GM12878 (cell line): ENCODE measurements at regions not wholly inside any gene's neighbourhood (a gene's known extent, or its start where the extent isn't known, plus 50 kb on each side); places are given as distances from the start of the nearest gene placed in this dataset.

Experiments used
- ATAC-seq: fragments of 200-7000 bp; cut with Tn5 transposase; 3 replicates; pipeline ENCODE4 v1.9.1; 2020; ENCODE audit warnings: mild to moderate bottlenecking, moderate library complexity
- BruUV-seq: library from RNA; stranded (reverse); fragments of 400-500 nt; replicated peaks from 2 replicates; lab custom pipeline; 2021; lab: Mats Ljungman, UMichigan
- CTCF ChIA-PET: fragments of 300-600 bp; sonication (Branson Sonifier 250); formaldehyde crosslinking; extraction: SDS; loops from one replicate; lab custom pipeline; 2021; ENCODE audit warnings: inconsistent platforms; lab: Yijun Ruan, JAX
- POLR2A ChIA-PET: fragments of 350-600 bp; formaldehyde crosslinking; extraction: SDS; loops from one replicate; lab custom pipeline; 2021; ENCODE audit warnings: inconsistent platforms; lab: Charles Lee
- RAD21 ChIA-PET: fragments of 300-600 bp; sonication (Branson Sonifier 250); formaldehyde crosslinking; loops from one replicate; lab custom pipeline; 2023; ENCODE audit warnings: antibody characterized with exemption; ENCODE audit not compliant: unreplicated experiment; lab: Charles Lee
- SMC1A ChIA-PET: fragments of 300-600 bp; sonication (Branson Sonifier 250); formaldehyde crosslinking; loops from one replicate; lab custom pipeline; 2023; ENCODE audit not compliant: unreplicated experiment, uncharacterized antibody; lab: Charles Lee
- DNase-seq: peaks from one replicate; pipeline ENCODE4 v3.0.0-alpha.2; 2011; ENCODE audit warnings: low read depth, low spot score
- FAIRE-seq: peaks from 3 replicates; lab custom pipeline; 2011; peaks lifted over from hg19 to GRCh38; lab: Jason Lieb, UNC
- H2AFZ ChIP-seq: 2 replicates; pipeline ENCODE4 v1.6.0; 2011; ENCODE audit warnings: low read depth, low read length, control low read depth; ENCODE audit not compliant: control insufficient read depth
- H3K27ac ChIP-seq: 2 replicates; pipeline ENCODE4 v1.5.1; 2011; ENCODE audit warnings: control low read depth; ENCODE audit not compliant: control insufficient read depth, insufficient read depth
- H3K27me3 ChIP-seq, 2 experiments: replicated peaks in 1 of 2; 2 replicates each; pipeline versions ENCODE4 v1.6.0 to v1.6.1; 2011; ENCODE audit warnings: low read length in 1 of 2; ENCODE audit not compliant: control insufficient read depth in 2 of 2, insufficient read depth in 2 of 2
- H3K36me3 ChIP-seq, 2 experiments: 2 replicates each; pipeline ENCODE4 v1.5.1; 2011; ENCODE audit warnings: low read length in 1 of 2; ENCODE audit not compliant: control insufficient read depth in 2 of 2, insufficient read depth in 2 of 2
- H3K4me1 ChIP-seq: 2 replicates; pipeline ENCODE4 v1.6.1; 2011; ENCODE audit warnings: mild to moderate bottlenecking, low read length, moderate library complexity, mixed read lengths; ENCODE audit not compliant: control insufficient read depth, insufficient read depth
- H3K4me2 ChIP-seq: 2 replicates; pipeline ENCODE4 v1.6.0; 2011; ENCODE audit warnings: control low read depth; ENCODE audit not compliant: control insufficient read depth, insufficient read depth
- H3K4me3 ChIP-seq: fragments of 200-600 bp; sonication (generic); 2 replicates; pipeline ENCODE4 v1.5.1; 2016
- H3K79me2 ChIP-seq: 2 replicates; pipeline ENCODE4 v1.6.0; 2011; ENCODE audit warnings: low read length; ENCODE audit not compliant: control insufficient read depth, insufficient read depth
- H3K9ac ChIP-seq: 2 replicates; pipeline ENCODE4 v1.8.0; 2011; ENCODE audit warnings: low read length, control low read depth, mixed read lengths; ENCODE audit not compliant: control insufficient read depth, insufficient read depth
- H3K9me3 ChIP-seq: replicated peaks from 3 replicates; pipeline ENCODE4 v1.5.1; 2011; ENCODE audit warnings: mild to moderate bottlenecking, low read length; ENCODE audit not compliant: control insufficient read depth, insufficient read depth
- H4K20me1 ChIP-seq: 2 replicates; pipeline ENCODE4 v1.6.0; 2011; ENCODE audit not compliant: control insufficient read depth, insufficient read depth
- CHD2 ChIP-seq: IDR thresholded peaks from 2 replicates; pipeline ENCODE4 v1.6.1; 2011; ENCODE audit warnings: low read depth, low read length, improper control_type of control experiment, borderline replicate concordance
- CREM ChIP-seq: IDR thresholded peaks from 2 replicates; pipeline ENCODE4 v1.6.1; 2014; ENCODE audit warnings: antibody characterized with exemption, low read depth
- LARP7 ChIP-seq: fragments of 450-650 bp; IDR thresholded peaks from 2 replicates; pipeline ENCODE4 v1.6.1; 2017; ENCODE audit warnings: mild to moderate bottlenecking
- MTA2 ChIP-seq: fragments of 450-650 bp; IDR thresholded peaks from 2 replicates; pipeline ENCODE4 v1.6.1; 2016; ENCODE audit warnings: low read depth, mild to moderate bottlenecking, moderate library complexity
- NBN ChIP-seq: fragments of 450-650 bp; IDR thresholded peaks from 2 replicates; pipeline ENCODE4 v1.6.1; 2016
- PML ChIP-seq: IDR thresholded peaks from 2 replicates; pipeline ENCODE4 v1.6.1; 2012; ENCODE audit warnings: low read length, inconsistent platforms
- RCOR1 ChIP-seq: conservative IDR thresholded peaks from 2 replicates; pipeline ENCODE4 v1.6.1; 2012; ENCODE audit warnings: low read depth, low read length, improper control_type of control experiment
- ZZZ3 ChIP-seq: IDR thresholded peaks from 2 replicates; pipeline ENCODE4 v1.6.1; 2011; ENCODE audit warnings: low read depth; ENCODE audit not compliant: control insufficient read depth, insufficient read length
- WGBS: methylation state at CpG from one replicate; pipeline ENCODE4 v1.1.6; 2016; ENCODE audit warnings: low lambda C conversion rate; ENCODE audit not compliant: insufficient replicate concordance, insufficient coverage; ENCODE audit errors: missing lambda C conversion rate; 5-methylcytosine and 5-hydroxymethylcytosine counted together
- in situ Hi-C: fragments of 300-500 bp; cut with MboI; formaldehyde crosslinking; loops from 9 replicates; pipeline ENCODE4 v1.14.3; 2018; ENCODE audit warnings: mixed read lengths
- intact Hi-C: fragments of 100-400 bp; cut with micrococcal nuclease; formaldehyde crosslinking; loops from one replicate; pipeline ENCODE4 v1.14.2; 2022; ENCODE audit not compliant: unreplicated experiment
- TF ChIP-seq, protein P1 (sequence below), 3 experiments: IDR thresholded peaks in 2 of 3; conservative IDR thresholded peaks in 1 of 3; 2 replicates each; pipeline ENCODE4 v1.5.1; 2011; ENCODE audit warnings: low read depth in 3 of 3, low read length in 3 of 3, mild to moderate bottlenecking in 3 of 3, control low read depth in 2 of 3, moderate library complexity in 2 of 3, inconsistent platforms in 1 of 3, mixed read lengths in 1 of 3; ENCODE audit not compliant: control insufficient read depth in 2 of 3, insufficient read depth in 1 of 3; ENCODE audit errors: extremely low read depth in 1 of 3

DNA sequence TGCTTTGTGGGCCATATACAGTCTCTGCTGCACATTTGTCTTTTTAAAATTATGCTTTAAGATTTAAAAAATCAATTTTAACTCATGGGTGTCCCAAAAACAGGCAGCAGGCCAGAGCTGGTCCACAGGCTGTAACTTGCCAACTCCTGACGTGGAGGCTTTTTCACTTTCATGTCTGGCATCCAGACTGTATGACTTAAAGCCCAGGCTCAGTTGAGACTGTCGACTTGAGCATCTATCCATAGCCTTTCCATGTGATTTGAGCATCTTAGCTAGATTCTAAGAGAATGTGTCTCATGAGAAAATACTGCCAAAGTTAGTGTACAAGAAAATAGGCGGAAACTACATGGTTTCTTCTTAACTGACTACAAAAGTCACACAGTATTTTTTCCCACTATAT is 559.0 kb upstream of the TUSC1 start:
- no peak for TF ChIP-seq MTA2
- TF ChIP-seq CHD2 = no peak
- no peak for TF ChIP-seq RCOR1
- TF ChIP-seq, protein P1, sequence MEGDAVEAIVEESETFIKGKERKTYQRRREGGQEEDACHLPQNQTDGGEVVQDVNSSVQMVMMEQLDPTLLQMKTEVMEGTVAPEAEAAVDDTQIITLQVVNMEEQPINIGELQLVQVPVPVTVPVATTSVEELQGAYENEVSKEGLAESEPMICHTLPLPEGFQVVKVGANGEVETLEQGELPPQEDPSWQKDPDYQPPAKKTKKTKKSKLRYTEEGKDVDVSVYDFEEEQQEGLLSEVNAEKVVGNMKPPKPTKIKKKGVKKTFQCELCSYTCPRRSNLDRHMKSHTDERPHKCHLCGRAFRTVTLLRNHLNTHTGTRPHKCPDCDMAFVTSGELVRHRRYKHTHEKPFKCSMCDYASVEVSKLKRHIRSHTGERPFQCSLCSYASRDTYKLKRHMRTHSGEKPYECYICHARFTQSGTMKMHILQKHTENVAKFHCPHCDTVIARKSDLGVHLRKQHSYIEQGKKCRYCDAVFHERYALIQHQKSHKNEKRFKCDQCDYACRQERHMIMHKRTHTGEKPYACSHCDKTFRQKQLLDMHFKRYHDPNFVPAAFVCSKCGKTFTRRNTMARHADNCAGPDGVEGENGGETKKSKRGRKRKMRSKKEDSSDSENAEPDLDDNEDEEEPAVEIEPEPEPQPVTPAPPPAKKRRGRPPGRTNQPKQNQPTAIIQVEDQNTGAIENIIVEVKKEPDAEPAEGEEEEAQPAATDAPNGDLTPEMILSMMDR (IDR thresholded peaks at IDR 0.05 in 2 of 3, conservative IDR thresholded peaks at IDR 0.05 in 1 of 3; ENCODE audit: control insufficient read depth in 2 of 3, extremely low read depth in 1 of 3, insufficient read depth in 1 of 3, low read depth in 3 of 3, low read length in 3 of 3) = no peak
- TF ChIP-seq NBN = no peak
- no peak for TF ChIP-seq LARP7
- TF ChIP-seq ZZZ3 = no peak
- TF ChIP-seq PML = no peak
- TF ChIP-seq CREM = no peak
- Histone ChIP-seq H3K4me2 (no peak overlapping the region), H3K4me1 (no peaks in the 10 kb centered on the region), H3K27ac (no peak overlapping the region), H3K27me3 (no peaks in the 10 kb centered on the region), H3K79me2 (no peaks in the 10 kb centered on the region), H3K36me3 (no peaks in the 10 kb centered on the region), H3K9me3 (no peaks in the 10 kb centered on the region), H3K4me3 (no peak overlapping the region), H2AFZ (no peak overlapping the region), H3K9ac (no peak overlapping the region), H4K20me1 (no peaks in the 10 kb centered on the region)
- DNase-seq (no peak), FAIRE-seq (no peak), ATAC-seq (no peak)
- CTCF ChIA-PET = no interaction called here
- BruUV-seq = no TSS peak
- POLR2A ChIA-PET = no interaction called here
- 25% methylated on average over 3 of the region's 3 CpGs for WGBS
- RAD21 ChIA-PET = no interaction called here
- in situ Hi-C loops (no loop called here), intact Hi-C loops (no loop called here)
- SMC1A ChIA-PET = no interaction called here
